H1 (cell line): ENCODE measurements at regions not wholly inside any gene's neighbourhood (a gene's known extent, or its start where the extent isn't known, plus 50 kb on each side); places are given as distances from the start of the nearest gene placed in this dataset.

Experiments
- CTCF ChIP-seq, 3 experiments: IDR thresholded peaks; 1 replicate in 2 of 3; 2 replicates in 1 of 3; pipeline versions ENCODE4 v1.5.1 to v1.6.1; 2011; ENCODE audit warnings: low read length in 3 of 3, mild to moderate bottlenecking in 3 of 3, inconsistent platforms in 2 of 3, low read depth in 1 of 3, moderate library complexity in 1 of 3; ENCODE audit not compliant: insufficient read depth in 1 of 3; ENCODE audit errors: control extremely low read depth in 1 of 3
- GTF2F1 ChIP-seq: IDR thresholded peaks from 2 replicates; pipeline ENCODE4 v1.6.1; 2012; ENCODE audit warnings: low read depth, low read length, improper control_type of control experiment, borderline replicate concordance
- POLR2A ChIP-seq, 2 experiments: IDR thresholded peaks; 1 replicate in 1 of 2; 2 replicates in 1 of 2; pipeline ENCODE4 v1.6.1; 2011; ENCODE audit warnings: low read depth in 2 of 2, low read length in 2 of 2, mild to moderate bottlenecking in 2 of 2; ENCODE audit errors: control extremely low read depth in 1 of 2
- POLR2AphosphoS5 ChIP-seq: IDR thresholded peaks from 2 replicates; pipeline ENCODE4 v1.6.1; 2011; ENCODE audit warnings: low read depth, low read length
- RFX5 ChIP-seq: IDR thresholded peaks from 2 replicates; pipeline ENCODE4 v1.6.1; 2011; ENCODE audit warnings: low read depth, low read length, improper control_type of control experiment, borderline replicate concordance
- SRF ChIP-seq: IDR thresholded peaks from 2 replicates; pipeline ENCODE4 v1.6.1; 2011; ENCODE audit warnings: mild to moderate bottlenecking, low read depth, low read length, moderate library complexity
- TEAD4 ChIP-seq: IDR thresholded peaks from 2 replicates; pipeline ENCODE4 v1.6.1; 2012; ENCODE audit warnings: low read depth, low read length, inconsistent platforms, mixed read lengths
- ZNF274 ChIP-seq: IDR thresholded peaks from 2 replicates; pipeline ENCODE4 v1.7.0; 2012; ENCODE audit warnings: low read length, borderline replicate concordance; ENCODE audit errors: extremely low read depth

- TF ChIP-seq RFX5 (no peak), GTF2F1 (no peak), CTCF (IDR thresholded peaks at IDR 0.05; ENCODE audit: control extremely low read depth in 1 of 3, insufficient read depth in 1 of 3, low read depth in 1 of 3, low read length in 3 of 3) (no peak), SRF (no peak), POLR2A (IDR thresholded peaks at IDR 0.05; ENCODE audit: control extremely low read depth in 1 of 2, low read depth in 2 of 2, low read length in 2 of 2) (no peak), TEAD4 (no peak), ZNF274 (no peak), POLR2AphosphoS5 (no peak)
Observed at GRCh38 chr5:1638658-1639400, 115.1 kb upstream of the LPCAT1 start.
